AG09319 (cell line): ENCODE measurements at regions not wholly inside any gene's neighbourhood (a gene's known extent, or its start where the extent isn't known, plus 50 kb on each side); places are given as distances from the start of the nearest gene placed in this dataset.

Experiments used
- DNase-seq: peaks from one replicate; pipeline ENCODE4 v3.0.0-alpha.2; 2010; ENCODE audit warnings: low read depth; ENCODE audit errors: extremely low read depth
- CTCF ChIP-seq: IDR thresholded peaks from 2 replicates; pipeline ENCODE4 v1.5.1; 2011; ENCODE audit warnings: low read depth, mild to moderate bottlenecking, inconsistent platforms, low read length, moderate library complexity

- TF ChIP-seq CTCF = no peak
- DNase-seq = no peak
Measured at GRCh38 chr5:118711727-118712126, 276.6 kb downstream of the DTWD2 start.

DNA sequence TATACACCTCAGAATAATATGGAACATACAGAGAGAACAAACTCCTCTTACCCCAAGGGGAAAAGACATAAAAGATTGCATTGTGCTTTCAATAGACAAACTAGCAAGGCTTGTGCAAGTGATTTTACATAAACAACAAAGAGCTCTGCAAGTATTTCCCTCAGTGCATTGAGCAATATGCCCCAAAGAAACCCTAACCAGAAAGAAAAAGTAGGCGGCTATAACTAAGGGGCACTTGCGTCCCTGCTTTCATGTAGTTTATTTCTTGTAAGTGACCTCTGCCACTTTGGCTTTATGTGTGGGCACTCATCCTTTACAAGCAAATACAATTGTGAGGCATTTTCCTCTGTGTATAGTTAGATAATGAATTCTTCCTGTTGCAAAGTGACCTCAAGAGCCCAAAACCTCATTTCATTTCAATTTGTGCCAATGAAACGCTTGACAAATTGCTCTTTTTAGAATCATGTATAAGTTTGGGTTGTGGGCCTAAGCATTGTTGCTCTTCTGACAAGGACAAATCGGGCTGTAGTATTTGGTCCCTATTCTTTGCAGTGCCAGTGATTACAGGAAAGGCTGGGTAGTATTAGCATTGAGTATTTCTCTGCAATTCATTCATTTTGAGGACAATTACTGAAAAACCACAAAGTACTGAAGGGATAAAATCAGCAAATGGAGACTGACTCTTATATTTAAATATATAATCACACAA, 282.2 kb downstream of the DTWD2 start:
- TF ChIP-seq CTCF = no peak
- DNase-seq = no peak

- TF ChIP-seq CTCF = no peak
- DNase-seq = no peak
Measured at GRCh38 chr5:118703241-118703640, 285.1 kb downstream of the DTWD2 start.

- no peak for TF ChIP-seq CTCF
- DNase-seq = no peak
Measured at GRCh38 chr5:118701791-118702190, 286.6 kb downstream of the DTWD2 start.

DNA sequence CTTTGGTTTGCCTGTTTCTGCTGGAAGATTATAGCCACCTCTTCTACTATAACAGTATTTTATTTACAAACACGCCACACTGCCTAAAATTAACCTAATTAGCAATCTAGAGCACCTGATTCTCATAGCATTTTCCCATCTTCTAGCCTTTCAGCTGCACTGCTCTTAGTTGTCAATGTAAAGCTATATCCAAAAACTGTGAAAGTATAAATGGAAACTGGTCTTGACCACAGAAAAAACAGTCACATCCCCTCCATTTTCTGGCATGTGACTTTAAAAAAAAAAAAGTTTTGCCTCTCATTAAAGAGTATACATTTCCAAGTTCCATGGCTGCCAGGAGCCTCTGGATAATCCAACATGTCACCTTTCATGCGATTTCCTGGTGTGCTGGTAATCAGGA, 287.8 kb downstream of the DTWD2 start:
- TF ChIP-seq CTCF = no peak

GRCh38 chr5:118698774-118699173, 289.6 kb downstream of the DTWD2 start:
- no peak for TF ChIP-seq CTCF
- no peak for DNase-seq

More for the DNA sequence above, 287.8 kb downstream of the DTWD2 start:
- no peak for DNase-seq

- no peak for DNase-seq
- no peak for TF ChIP-seq CTCF
Measured at GRCh38 chr5:118696076-118696475, 292.3 kb downstream of the DTWD2 start.
